SU-DHL-6 (cell line): ENCODE measurements at regions not wholly inside any gene's neighbourhood (a gene's known extent, or its start where the extent isn't known, plus 50 kb on each side); places are given as distances from the start of the nearest gene placed in this dataset.

Source experiments
- H2AFZ ChIP-seq: fragments of 200-600 bp; sonication (generic); 2 replicates; pipeline ENCODE4 v1.6.1; 2014; ENCODE audit warnings: low read depth, mild to moderate bottlenecking, moderate library complexity, mixed read lengths, antibody characterized with exemption, low read length; ENCODE audit not compliant: severe bottlenecking
- H3F3A ChIP-seq: fragments of 200-600 bp; shearing (Covaris generic); 2 replicates; pipeline ENCODE4 v1.6.0; 2016; ENCODE audit warnings: antibody characterized with exemption, mild to moderate bottlenecking; ENCODE audit not compliant: insufficient read depth
- H3K27ac ChIP-seq: fragments of 200-600 bp; sonication (generic); 2 replicates; pipeline ENCODE4 v1.5.1; 2016; ENCODE audit warnings: low read depth, mild to moderate bottlenecking, low read length, moderate library complexity, mixed read lengths
- H3K27me3 ChIP-seq: fragments of 200-600 bp; sonication (generic), shearing (Covaris generic); 2 replicates; pipeline ENCODE4 v1.6.0; 2014; ENCODE audit warnings: mild to moderate bottlenecking, low read length
- H3K36me3 ChIP-seq: fragments of 200-600 bp; sonication (generic); 2 replicates; pipeline ENCODE4 v1.6.1; 2014; ENCODE audit warnings: mild to moderate bottlenecking, low read length, mixed read lengths
- H3K4me2 ChIP-seq: fragments of 300-600, 200-600 bp; shearing (Covaris generic), sonication (generic); 2 replicates; pipeline ENCODE4 v1.6.0; 2014; ENCODE audit warnings: low read length, low read depth, mild to moderate bottlenecking; ENCODE audit not compliant: poor library complexity, severe bottlenecking
- H3K4me3 ChIP-seq: fragments of 200-600 bp; sonication (generic); 2 replicates; pipeline ENCODE4 v1.5.1; 2014; ENCODE audit warnings: antibody characterized with exemption, low read length, mild to moderate bottlenecking, mixed read lengths; ENCODE audit not compliant: insufficient read depth, poor library complexity, severe bottlenecking
- H3K79me2 ChIP-seq: fragments of 200-600 bp; sonication (generic); 2 replicates; pipeline ENCODE4 v1.6.1; 2014; ENCODE audit warnings: mild to moderate bottlenecking, low read length, moderate library complexity; ENCODE audit not compliant: insufficient read depth
- H3K9ac ChIP-seq: fragments of 200-600 bp; sonication (generic); 2 replicates; pipeline ENCODE4 v1.7.0; 2014; ENCODE audit warnings: mild to moderate bottlenecking, low read length
- H3K9me2 ChIP-seq: fragments of 200-600 bp; sonication (generic); replicated peaks from 2 replicates; pipeline ENCODE4 v1.6.1; 2014; ENCODE audit warnings: low read length; ENCODE audit not compliant: insufficient read depth
- H3K9me3 ChIP-seq: fragments of 200-600 bp; sonication (generic); 2 replicates; pipeline ENCODE4 v1.6.1; 2014; ENCODE audit warnings: low read length, mixed read lengths; ENCODE audit not compliant: insufficient read depth
- H4K20me1 ChIP-seq: fragments of 200-600 bp; sonication (generic); 2 replicates; pipeline ENCODE4 v1.6.1; 2014; ENCODE audit warnings: low read depth, mild to moderate bottlenecking, antibody characterized with exemption, low read length, moderate library complexity, mixed read lengths
- EZH2phosphoT487 ChIP-seq: fragments of 200-600 bp; sonication (generic), shearing (Covaris generic); conservative IDR thresholded peaks from 2 replicates; pipeline ENCODE4 v1.6.1; 2018; ENCODE audit warnings: mild to moderate bottlenecking, antibody characterized with exemption, low read length, moderate library complexity, mixed read lengths
- TF ChIP-seq, protein P1 (sequence below): fragments of 200-600 bp; sonication (generic); IDR thresholded peaks from one replicate; pipeline ENCODE4 v1.5.1; 2017; ENCODE audit warnings: antibody characterized with exemption, mild to moderate bottlenecking, low read length, moderate library complexity; ENCODE audit not compliant: insufficient read depth, poor library complexity, severe bottlenecking

DNA sequence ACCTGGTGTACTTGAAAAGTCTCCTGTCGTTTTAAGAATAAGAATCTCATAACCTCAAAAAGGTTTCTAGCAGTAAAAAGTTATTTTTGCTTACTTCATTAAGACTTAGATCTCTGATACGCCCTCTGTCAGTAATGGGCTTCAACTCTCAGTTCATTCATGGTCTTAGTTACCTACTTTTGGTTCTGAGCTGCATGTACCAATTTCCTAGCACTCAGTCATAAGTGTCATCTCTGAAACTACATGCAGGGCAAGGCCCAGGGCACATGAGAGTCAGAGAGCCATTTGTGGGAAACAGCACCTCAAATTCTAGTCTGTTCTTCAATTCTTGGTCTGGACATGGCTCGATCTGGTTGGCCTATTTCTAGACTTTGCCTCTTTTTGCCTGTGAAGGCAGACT is 838.4 kb downstream of the FAM181B start:
- Histone ChIP-seq H3K36me3 (no peaks in the 10 kb centered on the region), H3K4me3 (no peak overlapping the region), H3K9me2 (no peaks in the 10 kb centered on the region), H3K9ac (no peak overlapping the region), H3K27ac (no peak overlapping the region), H3K9me3 (no peaks in the 10 kb centered on the region), H3K79me2 (no peaks in the 10 kb centered on the region), H4K20me1 (no peaks in the 10 kb centered on the region), H3K27me3 (no peaks in the 10 kb centered on the region), H3F3A (no peaks in the 10 kb centered on the region), H2AFZ (no peak overlapping the region), H3K4me2 (no peak overlapping the region)
- TF ChIP-seq, protein P1, sequence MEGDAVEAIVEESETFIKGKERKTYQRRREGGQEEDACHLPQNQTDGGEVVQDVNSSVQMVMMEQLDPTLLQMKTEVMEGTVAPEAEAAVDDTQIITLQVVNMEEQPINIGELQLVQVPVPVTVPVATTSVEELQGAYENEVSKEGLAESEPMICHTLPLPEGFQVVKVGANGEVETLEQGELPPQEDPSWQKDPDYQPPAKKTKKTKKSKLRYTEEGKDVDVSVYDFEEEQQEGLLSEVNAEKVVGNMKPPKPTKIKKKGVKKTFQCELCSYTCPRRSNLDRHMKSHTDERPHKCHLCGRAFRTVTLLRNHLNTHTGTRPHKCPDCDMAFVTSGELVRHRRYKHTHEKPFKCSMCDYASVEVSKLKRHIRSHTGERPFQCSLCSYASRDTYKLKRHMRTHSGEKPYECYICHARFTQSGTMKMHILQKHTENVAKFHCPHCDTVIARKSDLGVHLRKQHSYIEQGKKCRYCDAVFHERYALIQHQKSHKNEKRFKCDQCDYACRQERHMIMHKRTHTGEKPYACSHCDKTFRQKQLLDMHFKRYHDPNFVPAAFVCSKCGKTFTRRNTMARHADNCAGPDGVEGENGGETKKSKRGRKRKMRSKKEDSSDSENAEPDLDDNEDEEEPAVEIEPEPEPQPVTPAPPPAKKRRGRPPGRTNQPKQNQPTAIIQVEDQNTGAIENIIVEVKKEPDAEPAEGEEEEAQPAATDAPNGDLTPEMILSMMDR: no peak
- TF ChIP-seq EZH2phosphoT487: no peak

DNA sequence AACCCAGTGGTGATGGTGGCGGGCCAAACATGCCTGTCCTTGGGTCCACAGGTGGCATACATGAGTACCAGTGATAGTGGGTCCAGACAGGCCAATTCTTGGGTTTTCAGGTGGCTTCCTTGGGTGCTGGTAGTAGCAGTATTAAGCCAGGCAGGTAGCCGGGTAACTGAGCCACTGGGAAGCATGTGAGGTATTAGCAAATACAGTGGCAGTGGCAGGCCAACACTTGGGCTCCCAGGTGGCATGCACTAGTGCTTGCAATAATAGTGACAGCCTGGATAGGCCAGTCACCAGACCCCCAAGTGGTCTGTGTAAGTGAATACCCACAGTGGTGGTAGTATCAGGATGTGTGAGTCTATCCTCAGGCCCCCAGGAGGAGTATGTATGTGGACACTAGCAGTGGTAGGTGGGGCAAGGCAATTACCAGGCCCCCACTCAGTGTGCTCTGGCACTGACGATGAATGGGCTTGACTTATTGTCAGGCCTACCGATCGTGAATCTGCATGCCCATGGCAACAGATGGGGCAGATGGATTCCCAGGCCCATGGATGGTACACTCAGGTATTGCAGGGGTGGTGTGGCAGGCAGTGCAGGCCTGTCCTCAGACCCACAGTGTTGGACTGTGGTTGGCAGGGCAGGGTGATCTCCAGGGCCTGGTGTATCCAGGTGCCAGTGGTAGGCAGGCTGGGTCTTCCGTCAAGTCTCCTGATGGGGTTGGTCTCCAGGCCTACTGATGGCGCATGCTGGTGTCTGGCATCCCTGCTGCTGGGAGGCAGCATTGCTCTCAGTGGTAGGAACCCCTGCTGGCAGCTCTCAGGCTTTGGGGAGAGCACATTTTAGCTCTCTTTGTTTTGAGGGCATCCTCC is 840.7 kb downstream of the FAM181B start:
- TF ChIP-seq, protein P1: no peak
- no peak for TF ChIP-seq EZH2phosphoT487
- Histone ChIP-seq H3F3A (no peaks in the 10 kb centered on the region), H3K4me2 (no peak overlapping the region)

DNA sequence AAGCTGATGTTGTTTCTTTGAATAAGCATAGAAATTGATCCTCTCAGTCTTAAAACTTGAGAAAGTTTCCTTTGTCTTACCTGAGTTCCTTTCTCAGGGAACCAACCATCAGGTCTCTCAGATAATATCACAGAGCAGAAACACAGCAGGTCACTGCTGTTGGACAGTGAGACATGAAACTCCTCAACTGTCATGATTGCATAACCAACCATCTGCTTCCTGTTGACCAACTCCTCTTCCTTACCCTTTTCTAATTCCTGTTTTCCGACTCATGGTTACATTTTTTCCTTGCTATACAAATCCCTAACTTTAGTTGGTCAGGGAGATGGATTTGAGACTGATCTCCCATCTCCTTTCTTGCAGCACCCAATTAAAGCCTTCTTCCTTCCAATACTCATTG is 845.3 kb downstream of the FAM181B start:
- TF ChIP-seq, protein P1: no peak
- TF ChIP-seq EZH2phosphoT487: no peak
- Histone ChIP-seq H3F3A (no peaks in the 10 kb centered on the region), H3K4me3 (no peak overlapping the region), H4K20me1 (no peaks in the 10 kb centered on the region), H3K9me3 (peaks cover 5% of the 10 kb centered on the region; the same call in 1 of the 2 replicates), H3K79me2 (no peaks in the 10 kb centered on the region), H3K27ac (no peak overlapping the region), H3K36me3 (no peaks in the 10 kb centered on the region), H3K9ac (no peak overlapping the region), H2AFZ (no peak overlapping the region), H3K4me2 (no peak overlapping the region), H3K9me2 (no peaks in the 10 kb centered on the region), H3K27me3 (no peaks in the 10 kb centered on the region)

More for the DNA sequence above, 840.7 kb downstream of the FAM181B start:
- Histone ChIP-seq H3K4me3 (no peak overlapping the region), H3K9me3 (peaks cover 5% of the 10 kb centered on the region; the same call in 1 of the 2 replicates), H3K79me2 (no peaks in the 10 kb centered on the region), H4K20me1 (no peaks in the 10 kb centered on the region), H3K27me3 (no peaks in the 10 kb centered on the region), H3K36me3 (no peaks in the 10 kb centered on the region), H3K9me2 (no peaks in the 10 kb centered on the region), H2AFZ (no peak overlapping the region), H3K9ac (no peak overlapping the region), H3K27ac (no peak overlapping the region)
